Kidney (tissue), 13 donors: ENCODE measurements at regions not wholly inside any gene's neighbourhood (a gene's known extent, or its start where the extent isn't known, plus 50 kb on each side); places are given as distances from the start of the nearest gene placed in this dataset.

Source experiments
- DNase-seq, 5 donors: peaks; one replicate each; pipeline ENCODE4 v3.0.0-alpha.2; 2013 to 2020
- FAIRE-seq: peaks from 2 replicates; lab custom pipeline; 2012; peaks lifted over from hg19 to GRCh38; lab: Jason Lieb, UNC
- H3K27ac ChIP-seq, 2 donors: one replicate each; pipeline ENCODE4 v1.7.0; 2013; ENCODE audit warnings: low read depth in 2 of 2, low read length in 2 of 2, inconsistent platforms in 1 of 2
- H3K27me3 ChIP-seq: one replicate; pipeline ENCODE4 v1.7.1; 2013; ENCODE audit warnings: low read length, inconsistent platforms; ENCODE audit not compliant: control insufficient read depth, insufficient read depth
- H3K36me3 ChIP-seq, 3 donors: one replicate each; pipeline versions ENCODE4 v1.7.0 to v1.7.1; 2013; ENCODE audit warnings: low read length in 3 of 3, control low read depth in 1 of 3, inconsistent platforms in 1 of 3; ENCODE audit not compliant: insufficient read depth in 3 of 3, control insufficient read depth in 2 of 3
- H3K4me1 ChIP-seq, 3 donors: one replicate each; pipeline versions ENCODE4 v1.7.0 to v1.7.1; 2013; ENCODE audit warnings: low read length in 3 of 3, inconsistent platforms in 1 of 3, low read depth in 1 of 3; ENCODE audit not compliant: control insufficient read depth in 2 of 3, insufficient read depth in 2 of 3
- H3K4me3 ChIP-seq, 3 donors: one replicate each; pipeline versions ENCODE4 v1.7.0 to v1.8.1; 2013; ENCODE audit warnings: low read length in 3 of 3, control low read depth in 1 of 3, inconsistent platforms in 1 of 3
- H3K9ac ChIP-seq, 3 donors: one replicate each; pipeline versions ENCODE4 v1.7.0 to v1.7.1; 2013; ENCODE audit warnings: low read length in 3 of 3, control low read depth in 1 of 3, inconsistent platforms in 1 of 3
- H3K9me3 ChIP-seq, 3 donors: one replicate each; pipeline versions ENCODE4 v1.7.0 to v1.7.1; 2013; ENCODE audit warnings: low read length in 3 of 3, control low read depth in 1 of 3, inconsistent platforms in 1 of 3; ENCODE audit not compliant: control insufficient read depth in 2 of 3, insufficient read depth in 1 of 3
- intact Hi-C: fragments of 100-400 bp; cut with DNase I; formaldehyde crosslinking; loops from one replicate; pipeline ENCODE4 v1.11.1; 2022
- TF ChIP-seq, protein P1 (sequence below): IDR thresholded peaks from 3 replicates; pipeline ENCODE4 v1.5.1; 2012; ENCODE audit warnings: mild to moderate bottlenecking, moderate library complexity, borderline replicate concordance; ENCODE audit not compliant: insufficient read depth; ENCODE audit errors: extremely low read depth
- donor health status: control.
- donor health status: control.
- donor health status: control.
- donor health status: control.
- donor health status: control.
- donor health status: DM: yes; HTN: yes; CAD: no.
- donor health status: Normal renal cell carcinoma (clear cell type).

DNA sequence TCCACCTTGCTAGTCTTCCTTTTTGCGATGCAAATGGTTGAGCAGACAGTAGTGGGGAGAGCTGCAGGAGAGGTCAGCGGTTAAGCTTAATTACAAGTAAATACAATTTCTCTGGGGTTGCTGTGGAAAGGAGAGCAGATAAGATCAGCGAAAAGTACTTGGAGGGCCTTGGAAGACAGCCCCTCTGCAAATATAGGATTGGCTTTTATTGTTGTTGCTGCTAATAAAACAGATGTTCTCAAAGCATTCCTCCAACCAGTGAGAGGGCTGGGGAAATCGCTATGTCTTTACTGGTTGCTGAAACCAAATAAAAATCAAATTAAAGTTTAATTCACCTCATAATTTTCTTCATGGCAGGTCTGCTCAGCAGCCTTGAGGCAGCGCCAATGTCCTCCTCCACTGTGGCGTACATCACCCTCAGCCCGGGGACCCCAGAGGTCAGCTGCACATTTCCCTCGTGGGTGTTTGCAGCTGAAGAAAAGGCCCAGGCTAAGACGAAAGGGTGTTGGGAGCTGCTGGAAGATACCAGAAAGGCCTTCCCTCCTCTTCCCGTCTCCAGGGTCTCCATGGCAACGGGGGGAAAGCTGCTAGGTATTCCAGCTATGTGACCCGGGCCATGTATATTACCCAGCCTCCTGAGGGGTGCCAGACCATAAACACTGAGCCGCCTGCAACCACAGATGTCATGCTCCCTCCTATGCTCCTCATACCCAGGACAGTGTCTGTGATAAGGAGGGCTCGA, 54.6 kb upstream of the POU2F1 start:
- DNase-seq (peak in 4 of 5 donors; percentile 89 to 93 (median 92)), FAIRE-seq (no peak)
- H3K36me3 ChIP-seq, result no peaks in the 10 kb centered on the region
- TF ChIP-seq, protein P1, sequence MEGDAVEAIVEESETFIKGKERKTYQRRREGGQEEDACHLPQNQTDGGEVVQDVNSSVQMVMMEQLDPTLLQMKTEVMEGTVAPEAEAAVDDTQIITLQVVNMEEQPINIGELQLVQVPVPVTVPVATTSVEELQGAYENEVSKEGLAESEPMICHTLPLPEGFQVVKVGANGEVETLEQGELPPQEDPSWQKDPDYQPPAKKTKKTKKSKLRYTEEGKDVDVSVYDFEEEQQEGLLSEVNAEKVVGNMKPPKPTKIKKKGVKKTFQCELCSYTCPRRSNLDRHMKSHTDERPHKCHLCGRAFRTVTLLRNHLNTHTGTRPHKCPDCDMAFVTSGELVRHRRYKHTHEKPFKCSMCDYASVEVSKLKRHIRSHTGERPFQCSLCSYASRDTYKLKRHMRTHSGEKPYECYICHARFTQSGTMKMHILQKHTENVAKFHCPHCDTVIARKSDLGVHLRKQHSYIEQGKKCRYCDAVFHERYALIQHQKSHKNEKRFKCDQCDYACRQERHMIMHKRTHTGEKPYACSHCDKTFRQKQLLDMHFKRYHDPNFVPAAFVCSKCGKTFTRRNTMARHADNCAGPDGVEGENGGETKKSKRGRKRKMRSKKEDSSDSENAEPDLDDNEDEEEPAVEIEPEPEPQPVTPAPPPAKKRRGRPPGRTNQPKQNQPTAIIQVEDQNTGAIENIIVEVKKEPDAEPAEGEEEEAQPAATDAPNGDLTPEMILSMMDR, result no peak
- H3K9me3 ChIP-seq, result peaks cover 0 to 2% (median 0%) of the 10 kb centered on the region in 3 donors
- intact Hi-C loops, result no loop called here
- no peak overlapping the region for H3K4me3 ChIP-seq
- no peak overlapping the region for H3K27ac ChIP-seq
- no peaks in the 10 kb centered on the region for H3K4me1 ChIP-seq
- H3K9ac ChIP-seq, result no peak overlapping the region
- no peaks in the 10 kb centered on the region for H3K27me3 ChIP-seq

DNA sequence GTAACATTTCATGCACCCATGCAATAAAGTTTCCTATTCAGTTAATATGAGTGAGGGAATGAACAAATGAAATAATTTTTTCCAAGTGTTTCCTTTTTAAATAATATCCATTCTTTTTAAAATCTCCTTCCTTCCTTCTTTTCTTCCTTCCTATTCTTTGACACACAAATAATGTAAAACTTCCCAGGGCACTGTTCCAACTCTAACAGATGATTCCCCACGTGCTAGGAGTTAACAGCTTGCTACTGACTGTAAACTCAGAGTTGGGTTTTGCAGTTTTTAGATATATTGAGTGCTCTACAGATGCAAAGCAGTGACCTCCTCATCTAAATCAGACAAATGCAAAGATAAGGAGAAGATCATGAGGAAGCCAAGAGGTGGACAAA, 54.0 kb upstream of the POU2F1 start:
- no peak overlapping the region for H3K27ac ChIP-seq
- no peak overlapping the region for H3K9ac ChIP-seq
- TF ChIP-seq, protein P1, result no peak
- FAIRE-seq, result no peak
- no peaks in the 10 kb centered on the region for H3K36me3 ChIP-seq
- H3K4me1 ChIP-seq, result no peaks in the 10 kb centered on the region
- H3K9me3 ChIP-seq, result peaks cover 0 to 2% (median 0%) of the 10 kb centered on the region in 3 donors
- H3K27me3 ChIP-seq, result no peaks in the 10 kb centered on the region
- peak in 1 of 5 donors; percentile 68 for DNase-seq
- intact Hi-C loops, result no loop called here
- no peak overlapping the region for H3K4me3 ChIP-seq

DNA sequence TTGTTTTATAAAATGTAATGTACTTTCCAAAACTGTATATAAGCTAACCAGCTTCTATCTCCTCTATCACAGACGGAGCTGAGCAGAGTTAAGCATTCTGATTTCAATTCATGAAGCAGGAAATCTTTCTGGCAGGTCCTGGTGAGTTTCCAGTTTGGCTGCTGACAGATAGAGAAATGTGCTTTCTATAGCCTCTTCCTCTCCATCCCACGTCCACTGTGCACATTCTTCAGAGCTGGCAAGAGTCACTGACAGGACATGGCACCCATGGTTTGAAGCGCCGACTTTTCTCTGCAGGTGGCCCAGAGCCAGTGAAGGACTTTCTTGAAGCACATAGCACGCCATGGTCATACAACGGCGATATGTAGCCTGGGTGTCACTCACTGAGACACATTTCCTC, 52.3 kb upstream of the POU2F1 start:
- no peak for FAIRE-seq
- DNase-seq, result no peak
- intact Hi-C loops, result no loop called here
- H3K9ac ChIP-seq, result no peak overlapping the region
- no peaks in the 10 kb centered on the region for H3K4me1 ChIP-seq
- H3K36me3 ChIP-seq, result no peaks in the 10 kb centered on the region
- H3K27me3 ChIP-seq, result no peaks in the 10 kb centered on the region
- TF ChIP-seq, protein P1, result no peak
- H3K27ac ChIP-seq, result no peak overlapping the region
- H3K4me3 ChIP-seq, result no peak overlapping the region
- H3K9me3 ChIP-seq, result peaks cover 0 to 2% (median 0%) of the 10 kb centered on the region in 3 donors
